ENCODE measurements at regions not wholly inside any gene's neighbourhood (a gene's known extent, or its start where the extent isn't known, plus 50 kb on each side); places are given as distances from the start of the nearest gene placed in this dataset.

- DNase-seq = no peak
Measured at GRCh38 chr13:100853434-100853833, 178.8 kb upstream of the TMTC4 start.

GRCh38 chr13:100852146-100852545, 177.6 kb upstream of the TMTC4 start:
- no peak for DNase-seq

- DNase-seq = no peak
Measured at GRCh38 chr13:100848304-100848703, 173.7 kb upstream of the TMTC4 start.

GRCh38 chr13:100845128-100845757, 170.6 kb upstream of the TMTC4 start:
- DNase-seq = no peak

- no peak for DNase-seq
Measured at GRCh38 chr13:100842136-100842535, 167.5 kb upstream of the TMTC4 start.

GRCh38 chr13:100838387-100838786, 163.8 kb upstream of the TMTC4 start:
- no peak for DNase-seq

GRCh38 chr13:100837631-100838030, 163.0 kb upstream of the TMTC4 start:
- DNase-seq = no peak

- no peak for DNase-seq
Measured at GRCh38 chr13:100836711-100837110, 162.1 kb upstream of the TMTC4 start.

GRCh38 chr13:100835695-100836094, 161.1 kb upstream of the TMTC4 start:
- no peak for DNase-seq

GRCh38 chr13:100833427-100833826, 158.8 kb upstream of the TMTC4 start:
- DNase-seq = no peak

GRCh38 chr13:100828226-100828625, 153.6 kb upstream of the TMTC4 start:
- DNase-seq = no peak

GRCh38 chr13:100827489-100828176, 153.0 kb upstream of the TMTC4 start:
- DNase-seq = no peak

GRCh38 chr13:100826441-100826840, 151.8 kb upstream of the TMTC4 start:
- DNase-seq = no peak

GRCh38 chr13:100825557-100825956, 151.0 kb upstream of the TMTC4 start:
- no peak for DNase-seq

GRCh38 chr13:100824366-100824765, 149.8 kb upstream of the TMTC4 start:
- no peak for DNase-seq

- no peak for DNase-seq
Measured at GRCh38 chr13:100823448-100823847, 148.9 kb upstream of the TMTC4 start.

GRCh38 chr13:100822871-100823443, 148.4 kb upstream of the TMTC4 start:
- DNase-seq = no peak

GRCh38 chr13:100818711-100819110, 144.1 kb upstream of the TMTC4 start:
- DNase-seq = no peak

- no peak for DNase-seq
Measured at GRCh38 chr13:100817928-100818327, 143.3 kb upstream of the TMTC4 start.

GRCh38 chr13:100815476-100816046, 141.0 kb upstream of the TMTC4 start:
- no peak for DNase-seq

- no peak for DNase-seq
Measured at GRCh38 chr13:100812982-100813584, 138.5 kb upstream of the TMTC4 start.

GRCh38 chr13:100811928-100812327, 137.3 kb upstream of the TMTC4 start:
- no peak for DNase-seq

GRCh38 chr13:100811024-100811865, 136.7 kb upstream of the TMTC4 start:
- DNase-seq = no peak
